ENCODE measurements at regions not wholly inside any gene's neighbourhood (a gene's known extent, or its start where the extent isn't known, plus 50 kb on each side); places are given as distances from the start of the nearest gene placed in this dataset.

DNA sequence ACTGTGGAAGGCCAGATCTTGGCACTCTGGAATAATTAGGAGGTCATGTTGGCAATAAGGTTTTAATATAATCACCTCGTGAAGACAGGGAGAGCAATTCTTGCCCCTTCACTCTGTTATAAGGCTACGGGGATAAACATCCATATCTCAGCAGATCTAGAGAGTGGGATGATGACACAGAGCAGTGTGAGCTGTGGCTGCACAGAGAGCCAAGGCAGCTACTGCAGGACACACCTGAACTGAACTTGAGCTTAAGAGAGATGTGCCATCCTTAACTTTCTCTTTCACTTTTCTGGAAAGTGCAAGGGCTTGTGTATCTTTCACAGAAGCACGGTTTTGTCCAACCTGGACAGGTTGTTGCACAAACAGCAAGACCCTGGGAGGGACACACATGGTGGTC lies 174.7 kb downstream of the GATA3 start:
- TF ChIP-seq POLR2A (IDR thresholded peaks at IDR 0.05; ENCODE audit: low read depth, low read length) (no peak), CTCF (IDR thresholded peaks at IDR 0.05; ENCODE audit: extremely low read depth in 1 of 2, insufficient read depth in 1 of 2, low read depth in 1 of 2, low read length in 2 of 2) (no peak), MAX (IDR thresholded peaks at IDR 0.05; ENCODE audit: insufficient read depth, insufficient read length) (no peak), MYC (IDR thresholded peaks at IDR 0.05; ENCODE audit: low read depth, low read length) (no peak)

All from endothelial cell of umbilical vein (primary cell).